Fibroblast of lung (primary cell): ENCODE measurements at regions not wholly inside any gene's neighbourhood (a gene's known extent, or its start where the extent isn't known, plus 50 kb on each side); places are given as distances from the start of the nearest gene placed in this dataset.

Source experiments
- DNase-seq, 2 donors: peaks; one replicate each; pipeline versions ENCODE4 v3.0.0 to v3.0.0-alpha.2; 2010; ENCODE audit warnings: low read depth in 2 of 2
- H2AFZ ChIP-seq: 2 replicates; pipeline ENCODE4 v1.5.1; 2012; ENCODE audit warnings: low read length, control low read depth, inconsistent platforms
- H3K27ac ChIP-seq: 2 replicates; pipeline ENCODE4 v1.5.1; 2011; ENCODE audit warnings: low read length, control low read depth; ENCODE audit not compliant: insufficient read depth
- H3K27me3 ChIP-seq: 2 replicates; pipeline ENCODE4 v1.5.1; 2011; ENCODE audit warnings: mild to moderate bottlenecking, low read length; ENCODE audit not compliant: control insufficient read depth, insufficient read depth
- H3K36me3 ChIP-seq: 2 replicates; pipeline ENCODE4 v1.5.1; 2011; ENCODE audit warnings: low read length; ENCODE audit not compliant: control insufficient read depth, insufficient read depth
- H3K4me1 ChIP-seq: 2 replicates; pipeline ENCODE4 v1.5.1; 2011; ENCODE audit warnings: low read length; ENCODE audit not compliant: control insufficient read depth, insufficient read depth; ENCODE audit errors: extremely low read depth
- H3K4me2 ChIP-seq: 2 replicates; pipeline ENCODE4 v1.5.1; 2011; ENCODE audit warnings: low read length, control low read depth; ENCODE audit not compliant: insufficient read depth; ENCODE audit errors: extremely low read depth
- H3K4me3 ChIP-seq, 4 experiments: fragments of 200-600 bp in 1 of 4; sonication (generic) in 1 of 4; replicated peaks in 1 of 4; 2 replicates each; pipeline ENCODE4 v1.5.1; 2011 to 2016; ENCODE audit warnings: low read length in 4 of 4, low read depth in 3 of 4, mild to moderate bottlenecking in 3 of 4, control low read depth in 2 of 4, inconsistent platforms in 1 of 4, mixed read lengths in 1 of 4; ENCODE audit not compliant: insufficient read depth in 1 of 4; ENCODE audit errors: control extremely low read depth in 1 of 4
- H3K79me2 ChIP-seq: 2 replicates; pipeline ENCODE4 v1.5.1; 2012; ENCODE audit warnings: mild to moderate bottlenecking, low read length, inconsistent platforms; ENCODE audit not compliant: control insufficient read depth, insufficient read depth
- H3K9ac ChIP-seq: 2 replicates; pipeline ENCODE4 v1.5.1; 2011; ENCODE audit warnings: mild to moderate bottlenecking, low read length, control low read depth; ENCODE audit not compliant: insufficient read depth
- H3K9me3 ChIP-seq: 2 replicates; pipeline ENCODE4 v1.5.1; 2012; ENCODE audit warnings: low read depth, low read length; ENCODE audit not compliant: control insufficient read depth, insufficient read depth
- H4K20me1 ChIP-seq: 2 replicates; pipeline ENCODE4 v1.5.1; 2011; ENCODE audit warnings: low read length; ENCODE audit not compliant: control insufficient read depth, insufficient read depth; ENCODE audit errors: extremely low read depth
- CTCF ChIP-seq, 2 donors: IDR thresholded peaks in 1 of 2; conservative IDR thresholded peaks in 1 of 2; 1 replicate in 1 of 2; 2 replicates in 1 of 2; pipeline ENCODE4 v1.5.1; 2011 to 2012; ENCODE audit warnings: low read length in 2 of 2, control low read depth in 1 of 2, inconsistent platforms in 1 of 2, low read depth in 1 of 2, mild to moderate bottlenecking in 1 of 2
- EZH2 ChIP-seq: IDR thresholded peaks from 2 replicates; pipeline ENCODE4 v1.5.1; 2012; ENCODE audit warnings: low read length, control low read depth, mild to moderate bottlenecking; ENCODE audit errors: missing control alignments

- no peak for DNase-seq
- Histone ChIP-seq H3K9ac (no peak overlapping the region), H3K27me3 (no peaks in the 10 kb centered on the region), H2AFZ (no peak overlapping the region), H4K20me1 (no peaks in the 10 kb centered on the region), H3K4me1 (no peaks in the 10 kb centered on the region), H3K9me3 (no peaks in the 10 kb centered on the region), H3K36me3 (no peaks in the 10 kb centered on the region), H3K79me2 (no peaks in the 10 kb centered on the region), H3K4me3 (no peak overlapping the region), H3K4me2 (no peak overlapping the region), H3K27ac (no peak overlapping the region)
- no peak for TF ChIP-seq EZH2
- no peak for TF ChIP-seq CTCF (conservative IDR thresholded peaks at IDR 0.05 in 1 of 2, IDR thresholded peaks at IDR 0.05 in 1 of 2; ENCODE audit: low read depth in 1 of 2, low read length in 2 of 2)
Measured at GRCh38 chr21:34215911-34216717, 142.7 kb downstream of the MRPS6 start.

- Histone ChIP-seq H3K9me3 (no peaks in the 10 kb centered on the region), H2AFZ (no peak overlapping the region), H3K4me1 (no peaks in the 10 kb centered on the region), H3K27me3 (no peaks in the 10 kb centered on the region), H3K36me3 (no peaks in the 10 kb centered on the region), H3K27ac (no peak overlapping the region), H3K4me2 (no peak overlapping the region), H3K9ac (no peak overlapping the region), H3K4me3 (no peak overlapping the region), H4K20me1 (no peaks in the 10 kb centered on the region), H3K79me2 (no peaks in the 10 kb centered on the region)
- TF ChIP-seq EZH2 (no peak), CTCF (conservative IDR thresholded peaks at IDR 0.05 in 1 of 2, IDR thresholded peaks at IDR 0.05 in 1 of 2; ENCODE audit: low read depth in 1 of 2, low read length in 2 of 2) (no peak)
- no peak for DNase-seq
Measured at GRCh38 chr21:34216718-34217032, 143.3 kb downstream of the MRPS6 start.

- Histone ChIP-seq H3K36me3 (no peaks in the 10 kb centered on the region), H3K4me1 (no peaks in the 10 kb centered on the region), H3K9me3 (no peaks in the 10 kb centered on the region), H3K79me2 (no peaks in the 10 kb centered on the region), H3K27me3 (no peaks in the 10 kb centered on the region), H3K9ac (no peak overlapping the region), H3K4me3 (no peak overlapping the region), H4K20me1 (no peaks in the 10 kb centered on the region), H3K4me2 (no peak overlapping the region), H2AFZ (no peak overlapping the region), H3K27ac (no peak overlapping the region)
- TF ChIP-seq CTCF (conservative IDR thresholded peaks at IDR 0.05 in 1 of 2, IDR thresholded peaks at IDR 0.05 in 1 of 2; ENCODE audit: low read depth in 1 of 2, low read length in 2 of 2) = no peak
- no peak for TF ChIP-seq EZH2
- no peak for DNase-seq
Measured at GRCh38 chr21:34217263-34217662, 143.9 kb downstream of the MRPS6 start.
